DOHH2 (cell line): ENCODE measurements at regions not wholly inside any gene's neighbourhood (a gene's known extent, or its start where the extent isn't known, plus 50 kb on each side); places are given as distances from the start of the nearest gene placed in this dataset.

Experiments used
- H3F3A ChIP-seq: fragments of 200-600 bp; sonication (generic), shearing (Covaris generic); 2 replicates; pipeline ENCODE4 v1.6.0; 2016; ENCODE audit warnings: antibody characterized with exemption, mild to moderate bottlenecking; ENCODE audit not compliant: control insufficient read depth, insufficient read depth
- H3K27ac ChIP-seq: fragments of 200-600 bp; sonication (generic); 2 replicates; pipeline ENCODE4 v1.5.1; 2014; ENCODE audit warnings: low read depth, mild to moderate bottlenecking, low read length, moderate library complexity
- H3K27me3 ChIP-seq: fragments of 200-600 bp; sonication (generic); 2 replicates; pipeline ENCODE4 v1.6.1; 2014; ENCODE audit warnings: mild to moderate bottlenecking, low read length, mixed read lengths; ENCODE audit not compliant: control insufficient read depth
- H3K36me3 ChIP-seq: fragments of 200-600 bp; sonication (generic); 2 replicates; pipeline ENCODE4 v1.6.1; 2014; ENCODE audit warnings: mild to moderate bottlenecking, low read length, moderate library complexity, mixed read lengths; ENCODE audit not compliant: control insufficient read depth
- H3K4me1 ChIP-seq: fragments of 200-600 bp; sonication (generic); 2 replicates; pipeline ENCODE4 v1.6.1; 2014; ENCODE audit warnings: mild to moderate bottlenecking, low read length, mixed read lengths; ENCODE audit not compliant: control insufficient read depth
- H3K4me2 ChIP-seq: fragments of 200-600 bp; sonication (generic); 2 replicates; pipeline ENCODE4 v1.6.0; 2014; ENCODE audit warnings: mild to moderate bottlenecking, low read length, moderate library complexity
- H3K4me3 ChIP-seq: fragments of 200-600 bp; sonication (generic); 2 replicates; pipeline ENCODE4 v1.5.1; 2014; ENCODE audit warnings: mild to moderate bottlenecking, low read length, mixed read lengths
- H3K79me2 ChIP-seq: fragments of 200-600 bp; sonication (generic); 2 replicates; pipeline ENCODE4 v1.6.1; 2014; ENCODE audit warnings: mild to moderate bottlenecking, low read length, mixed read lengths; ENCODE audit not compliant: control insufficient read depth
- H3K9me2 ChIP-seq: fragments of 200-600 bp; sonication (generic); replicated peaks from 2 replicates; pipeline ENCODE4 v1.6.1; 2014; ENCODE audit warnings: mild to moderate bottlenecking, low read length, mixed read lengths; ENCODE audit not compliant: control insufficient read depth
- H3K9me3 ChIP-seq: fragments of 200-600 bp; sonication (generic); 2 replicates; pipeline ENCODE4 v1.6.1; 2014; ENCODE audit warnings: antibody characterized with exemption, low read length, mixed read lengths; ENCODE audit not compliant: control insufficient read depth, insufficient read depth
- H4K20me1 ChIP-seq: fragments of 200-600 bp; sonication (generic); 2 replicates; pipeline ENCODE4 v1.6.0; 2014; ENCODE audit warnings: low read depth, mild to moderate bottlenecking, antibody characterized with exemption, low read length, moderate library complexity; ENCODE audit not compliant: control insufficient read depth, insufficient read depth
- EZH2phosphoT487 ChIP-seq: fragments of 200-600 bp; sonication (generic); IDR thresholded peaks from 2 replicates; pipeline ENCODE4 v1.6.1; 2017; ENCODE audit warnings: borderline replicate concordance, mild to moderate bottlenecking, antibody characterized with exemption, low read length, moderate library complexity, mixed read lengths
- TF ChIP-seq, protein P1 (sequence below): fragments of 200-600 bp; sonication (generic); IDR thresholded peaks from one replicate; pipeline ENCODE4 v1.5.1; 2014; ENCODE audit warnings: antibody characterized with exemption, mild to moderate bottlenecking, low read depth, low read length; ENCODE audit not compliant: poor library complexity, severe bottlenecking

DNA sequence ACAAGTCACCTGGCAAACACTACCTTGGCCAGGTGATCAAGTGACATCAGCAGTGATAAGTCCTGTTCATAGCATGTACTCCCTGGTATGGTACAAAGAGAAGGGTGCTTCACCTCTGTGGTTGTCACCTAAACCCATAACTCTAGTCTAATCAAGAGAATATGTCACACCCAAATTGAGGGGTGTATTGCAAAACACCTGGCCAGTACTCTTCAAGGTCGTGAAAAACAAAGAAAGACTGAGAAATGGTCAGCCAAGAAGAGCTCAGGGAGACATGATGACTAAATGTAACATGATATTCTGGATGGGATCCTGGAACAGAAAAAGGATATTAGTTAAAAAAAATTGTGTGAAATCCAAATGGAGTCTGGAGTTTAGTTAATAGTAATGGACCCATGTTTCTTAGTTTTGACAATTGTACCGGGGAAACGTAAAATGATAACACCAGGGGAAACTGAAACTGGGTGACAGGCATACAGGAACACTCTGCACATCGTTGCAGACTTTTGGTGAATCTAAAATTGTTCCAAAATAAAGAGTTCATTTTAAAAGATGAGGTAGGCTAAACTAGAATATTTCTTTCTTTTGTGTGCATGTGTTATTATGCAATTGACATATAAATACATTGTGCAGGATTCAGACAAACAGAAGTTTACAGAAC is 262.0 kb downstream of the CDC5L start:
- TF ChIP-seq EZH2phosphoT487 = no peak
- TF ChIP-seq, protein P1, sequence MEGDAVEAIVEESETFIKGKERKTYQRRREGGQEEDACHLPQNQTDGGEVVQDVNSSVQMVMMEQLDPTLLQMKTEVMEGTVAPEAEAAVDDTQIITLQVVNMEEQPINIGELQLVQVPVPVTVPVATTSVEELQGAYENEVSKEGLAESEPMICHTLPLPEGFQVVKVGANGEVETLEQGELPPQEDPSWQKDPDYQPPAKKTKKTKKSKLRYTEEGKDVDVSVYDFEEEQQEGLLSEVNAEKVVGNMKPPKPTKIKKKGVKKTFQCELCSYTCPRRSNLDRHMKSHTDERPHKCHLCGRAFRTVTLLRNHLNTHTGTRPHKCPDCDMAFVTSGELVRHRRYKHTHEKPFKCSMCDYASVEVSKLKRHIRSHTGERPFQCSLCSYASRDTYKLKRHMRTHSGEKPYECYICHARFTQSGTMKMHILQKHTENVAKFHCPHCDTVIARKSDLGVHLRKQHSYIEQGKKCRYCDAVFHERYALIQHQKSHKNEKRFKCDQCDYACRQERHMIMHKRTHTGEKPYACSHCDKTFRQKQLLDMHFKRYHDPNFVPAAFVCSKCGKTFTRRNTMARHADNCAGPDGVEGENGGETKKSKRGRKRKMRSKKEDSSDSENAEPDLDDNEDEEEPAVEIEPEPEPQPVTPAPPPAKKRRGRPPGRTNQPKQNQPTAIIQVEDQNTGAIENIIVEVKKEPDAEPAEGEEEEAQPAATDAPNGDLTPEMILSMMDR = no peak
- Histone ChIP-seq H4K20me1 (no peaks in the 10 kb centered on the region), H3K36me3 (no peaks in the 10 kb centered on the region), H3K4me2 (no peak overlapping the region), H3K79me2 (no peaks in the 10 kb centered on the region), H3K27me3 (peaks cover 22% of the 10 kb centered on the region), H3K9me3 (no peaks in the 10 kb centered on the region), H3F3A (no peaks in the 10 kb centered on the region), H3K4me1 (no peaks in the 10 kb centered on the region), H3K9me2 (no peaks in the 10 kb centered on the region), H3K27ac (no peak overlapping the region), H3K4me3 (no peak overlapping the region)

DNA sequence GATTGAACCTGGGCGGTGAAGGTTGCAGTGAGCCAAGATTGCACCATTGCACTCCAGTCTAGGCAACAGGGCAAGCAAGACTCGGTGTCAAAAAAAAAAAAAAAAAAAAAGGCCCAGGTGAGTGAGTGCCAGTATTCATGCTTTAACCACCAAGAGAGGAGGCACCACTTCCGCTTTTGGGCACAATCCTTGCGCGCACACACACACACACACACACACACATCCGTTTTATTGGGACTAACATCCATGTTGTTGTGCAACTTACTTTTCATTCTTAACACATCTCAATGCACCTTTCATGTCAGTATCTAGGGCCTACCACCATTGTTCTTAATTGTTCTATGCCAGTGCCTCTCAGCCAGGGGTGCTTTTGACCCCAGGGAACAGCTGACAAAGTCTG is 263.0 kb downstream of the CDC5L start:
- Histone ChIP-seq H3K4me1 (no peaks in the 10 kb centered on the region), H3F3A (no peaks in the 10 kb centered on the region), H3K9me2 (no peaks in the 10 kb centered on the region), H3K79me2 (no peaks in the 10 kb centered on the region), H3K4me2 (no peak overlapping the region), H3K9me3 (no peaks in the 10 kb centered on the region), H4K20me1 (no peaks in the 10 kb centered on the region), H3K27ac (no peak overlapping the region), H3K36me3 (no peaks in the 10 kb centered on the region), H3K4me3 (no peak overlapping the region), H3K27me3 (peaks cover 25% of the 10 kb centered on the region)
- TF ChIP-seq, protein P1 = no peak
- TF ChIP-seq EZH2phosphoT487 = no peak

DNA sequence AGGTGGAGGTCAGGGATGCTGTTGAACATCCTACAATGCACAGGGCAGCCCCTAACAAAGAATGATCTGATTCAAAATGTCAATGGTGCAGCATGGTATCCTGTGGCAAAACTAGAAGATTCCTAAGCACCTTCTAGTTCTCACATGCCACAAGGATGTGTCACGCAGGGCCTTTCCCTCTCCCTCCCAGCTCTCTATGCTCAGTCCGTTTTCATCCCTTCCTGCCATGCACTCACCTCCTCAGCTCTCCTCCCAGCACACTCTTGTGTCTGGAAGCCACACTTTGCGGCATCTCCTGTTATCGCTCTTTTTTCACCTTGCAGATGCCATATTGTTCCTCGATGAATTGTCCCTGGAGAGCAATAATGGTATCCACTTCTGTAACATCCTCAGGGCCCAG is 263.4 kb downstream of the CDC5L start:
- Histone ChIP-seq H3K4me1 (no peaks in the 10 kb centered on the region), H3F3A (no peaks in the 10 kb centered on the region), H3K4me3 (no peak overlapping the region), H3K36me3 (no peaks in the 10 kb centered on the region), H3K9me2 (no peaks in the 10 kb centered on the region), H3K4me2 (no peak overlapping the region), H3K79me2 (no peaks in the 10 kb centered on the region), H4K20me1 (no peaks in the 10 kb centered on the region), H3K9me3 (no peaks in the 10 kb centered on the region), H3K27me3 (peaks cover 25% of the 10 kb centered on the region), H3K27ac (no peak overlapping the region)
- TF ChIP-seq EZH2phosphoT487 = no peak
- TF ChIP-seq, protein P1 = no peak
